ENCODE measurements at regions not wholly inside any gene's neighbourhood (a gene's known extent, or its start where the extent isn't known, plus 50 kb on each side); places are given as distances from the start of the nearest gene placed in this dataset.

DNA sequence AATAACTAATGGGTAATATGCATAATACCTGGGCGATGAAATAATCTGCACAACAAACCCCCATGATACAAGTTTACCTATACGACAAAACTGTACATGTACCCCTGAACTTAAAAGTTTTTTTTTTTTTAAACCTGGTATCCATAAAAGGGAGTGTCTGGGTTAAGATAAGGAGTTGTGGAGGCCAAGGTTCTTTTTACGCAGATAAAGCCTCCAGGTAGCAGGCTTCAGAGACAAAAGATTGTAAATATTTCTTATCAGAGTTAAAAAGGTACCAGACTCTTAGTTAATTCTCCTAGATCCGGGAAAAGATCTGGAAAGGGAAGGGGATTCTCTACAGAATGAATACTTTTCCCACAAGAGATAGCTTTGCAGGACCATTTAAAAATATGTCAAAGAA lies 259.4 kb upstream of the SSTR1 start:
- DNase-seq (ENCODE audit: insufficient read length) (no peak), FAIRE-seq (no peak)
- TF ChIP-seq POLR2AphosphoS5 (IDR thresholded peaks at IDR 0.05; ENCODE audit: low read depth, low read length): no peak

- DNase-seq (ENCODE audit: insufficient read length): no peak
- no peak for FAIRE-seq
- TF ChIP-seq POLR2AphosphoS5 (IDR thresholded peaks at IDR 0.05; ENCODE audit: low read depth, low read length) (no peak), TAF1 (IDR thresholded peaks at IDR 0.05; ENCODE audit: borderline replicate concordance, low read depth, low read length) (no peak)
Observed at GRCh38 chr14:37968664-37969240, 239.0 kb upstream of the SSTR1 start.

DNA sequence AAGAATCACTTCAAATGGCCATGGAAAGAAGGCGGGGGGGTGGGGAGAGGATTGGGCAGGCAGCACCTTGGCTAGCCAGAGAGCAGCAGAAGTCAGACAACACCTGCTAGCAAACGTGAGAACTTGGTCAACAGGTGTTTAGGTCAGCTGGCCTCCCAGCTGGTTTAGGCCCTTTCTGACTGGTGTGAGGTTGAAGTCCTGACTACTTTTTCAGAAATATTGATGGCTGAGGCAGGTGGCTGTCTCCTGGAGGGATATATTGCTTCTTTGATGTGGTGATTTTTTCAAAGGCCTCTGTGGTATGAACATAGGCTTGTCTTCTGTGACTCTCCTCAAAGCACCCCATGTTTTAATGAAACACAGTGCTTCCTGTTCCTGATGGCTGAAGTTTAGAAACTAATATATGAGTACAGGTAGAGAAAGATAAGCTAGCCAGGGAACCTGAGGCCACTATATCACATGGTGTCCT lies 238.2 kb upstream of the SSTR1 start:
- DNase-seq (ENCODE audit: insufficient read length) (no peak), FAIRE-seq (no peak)
- TF ChIP-seq TAF1 (IDR thresholded peaks at IDR 0.05; ENCODE audit: borderline replicate concordance, low read depth, low read length) (no peak), POLR2A (IDR thresholded peaks at IDR 0.05; ENCODE audit: low read depth, low read length) (no peak), POLR2AphosphoS5 (IDR thresholded peaks at IDR 0.05; ENCODE audit: low read depth, low read length) (no peak)

- TF ChIP-seq TAF1 (IDR thresholded peaks at IDR 0.05; ENCODE audit: borderline replicate concordance, low read depth, low read length) (no peak), POLR2A (IDR thresholded peaks at IDR 0.05; ENCODE audit: low read depth, low read length) (no peak)
- FAIRE-seq (no peak), DNase-seq (ENCODE audit: insufficient read length) (no peak)
Observed at GRCh38 chr14:37970696-37971095, 237.0 kb upstream of the SSTR1 start.

- FAIRE-seq: no peak
- no peak for DNase-seq (ENCODE audit: insufficient read length)
- TF ChIP-seq TAF1 (IDR thresholded peaks at IDR 0.05; ENCODE audit: borderline replicate concordance, low read depth, low read length) (no peak), POLR2AphosphoS5 (IDR thresholded peaks at IDR 0.05; ENCODE audit: low read depth, low read length) (no peak), POLR2A (IDR thresholded peaks at IDR 0.05; ENCODE audit: low read depth, low read length) (no peak)
Observed at GRCh38 chr14:37972941-37973887, 234.5 kb upstream of the SSTR1 start.

DNA sequence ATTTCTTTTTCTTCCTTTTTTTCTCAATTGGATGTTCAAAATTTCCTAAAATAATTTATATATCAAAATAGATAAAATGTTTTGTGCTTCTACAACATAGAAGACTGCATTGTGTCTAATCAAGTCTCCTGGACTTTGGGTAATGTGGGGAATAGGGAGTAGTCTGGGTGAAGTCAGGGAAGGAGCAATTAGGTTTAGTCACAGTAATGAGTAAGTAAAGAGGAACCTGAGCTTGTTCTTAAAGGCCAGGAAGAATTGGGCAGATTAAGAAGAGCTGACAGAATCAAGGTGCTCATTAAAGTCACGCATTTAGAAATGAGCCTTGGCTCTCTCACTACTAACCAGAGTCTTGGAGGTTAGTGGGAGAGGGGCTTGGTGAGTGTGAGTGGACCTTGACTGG lies 233.3 kb upstream of the SSTR1 start:
- FAIRE-seq (no peak), DNase-seq (ENCODE audit: insufficient read length) (no peak)
- TF ChIP-seq POLR2AphosphoS5 (IDR thresholded peaks at IDR 0.05; ENCODE audit: low read depth, low read length) (no peak), POLR2A (IDR thresholded peaks at IDR 0.05; ENCODE audit: low read depth, low read length) (no peak), TAF1 (IDR thresholded peaks at IDR 0.05; ENCODE audit: borderline replicate concordance, low read depth, low read length) (no peak)

- DNase-seq (ENCODE audit: insufficient read length): no peak
- no peak for TF ChIP-seq TAF1 (IDR thresholded peaks at IDR 0.05; ENCODE audit: borderline replicate concordance, low read depth, low read length)
- TF ChIP-seq POLR2AphosphoS5 (IDR thresholded peaks at IDR 0.05; ENCODE audit: low read depth, low read length): no peak
- TF ChIP-seq POLR2A (IDR thresholded peaks at IDR 0.05; ENCODE audit: low read depth, low read length): no peak
- FAIRE-seq: no peak
Observed at GRCh38 chr14:37977481-37977880, 230.2 kb upstream of the SSTR1 start.

DNA sequence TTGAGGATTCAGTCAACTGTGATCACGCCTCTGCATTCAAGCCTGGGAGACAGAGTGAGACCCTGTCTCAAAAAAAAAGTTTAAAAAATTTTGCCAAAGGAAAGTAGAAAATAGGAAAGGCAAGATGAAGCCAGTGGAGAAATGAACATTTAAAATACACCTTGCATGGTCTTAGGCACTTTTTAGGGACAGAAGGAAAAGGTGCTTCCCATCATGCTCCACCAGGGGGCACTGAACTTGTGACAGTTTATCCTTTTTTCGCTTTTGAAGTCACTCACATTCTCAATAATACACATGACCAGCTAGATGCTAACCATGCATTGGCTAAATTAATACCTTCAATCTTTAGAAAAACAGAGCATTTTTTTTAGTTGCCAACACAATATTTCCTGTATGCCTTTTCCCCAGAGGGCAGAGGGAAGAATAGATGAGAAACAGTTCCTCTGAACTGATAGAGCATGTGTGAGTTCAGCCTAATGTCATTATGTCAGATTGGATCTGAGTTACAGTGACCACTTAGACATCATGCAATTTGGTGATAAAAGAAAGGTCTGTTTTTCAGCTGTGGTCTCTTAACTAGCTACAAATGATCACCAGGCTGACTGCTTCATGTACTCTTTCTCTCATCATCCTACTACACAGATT lies 221.8 kb upstream of the SSTR1 start:
- no peak for TF ChIP-seq TAF1 (IDR thresholded peaks at IDR 0.05; ENCODE audit: borderline replicate concordance, low read depth, low read length)
- TF ChIP-seq POLR2A (IDR thresholded peaks at IDR 0.05; ENCODE audit: low read depth, low read length): no peak
- TF ChIP-seq POLR2AphosphoS5 (IDR thresholded peaks at IDR 0.05; ENCODE audit: low read depth, low read length): no peak
- FAIRE-seq: no peak
- DNase-seq (ENCODE audit: insufficient read length): no peak

DNA sequence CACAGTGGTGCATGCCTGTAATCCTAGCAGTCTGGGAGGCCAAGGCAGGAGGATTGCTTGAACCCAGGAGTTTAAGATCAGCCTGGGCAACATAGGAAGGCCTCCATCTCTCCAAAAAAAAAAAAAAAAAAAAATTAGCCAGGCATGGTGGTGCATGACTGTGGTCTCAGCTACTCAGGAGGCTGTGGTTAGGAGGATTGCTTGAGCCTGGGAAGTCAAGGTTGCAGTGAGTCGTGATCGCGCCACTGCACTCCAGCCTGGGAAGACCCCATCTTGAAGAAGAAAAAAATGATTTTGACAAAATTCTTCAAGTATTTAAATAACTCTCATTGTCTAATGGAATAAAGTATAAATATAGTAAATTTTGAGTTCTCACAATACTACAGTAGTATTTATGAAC lies 219.2 kb upstream of the SSTR1 start:
- FAIRE-seq (no peak), DNase-seq (ENCODE audit: insufficient read length) (no peak)
- TF ChIP-seq TAF1 (IDR thresholded peaks at IDR 0.05; ENCODE audit: borderline replicate concordance, low read depth, low read length) (no peak), POLR2A (IDR thresholded peaks at IDR 0.05; ENCODE audit: low read depth, low read length) (no peak), POLR2AphosphoS5 (IDR thresholded peaks at IDR 0.05; ENCODE audit: low read depth, low read length) (no peak)

DNA sequence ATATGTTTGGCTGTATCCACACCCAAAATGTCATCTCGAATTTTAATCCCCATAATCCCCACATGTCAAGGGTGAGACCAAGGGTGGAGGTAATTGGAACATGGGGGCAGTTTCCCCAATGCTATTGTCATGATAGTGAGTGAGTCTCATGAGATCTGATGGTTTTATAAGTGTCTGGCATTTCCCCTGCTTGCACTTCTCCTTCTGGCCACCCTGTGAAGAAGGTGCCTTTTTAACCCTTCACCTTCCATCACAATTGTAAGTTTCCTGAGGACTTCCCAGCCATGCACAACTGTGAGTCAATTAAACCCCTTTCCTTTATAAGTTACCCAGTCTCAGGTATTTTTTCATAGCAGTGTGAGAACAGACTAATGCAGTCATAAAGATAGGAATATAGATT lies 216.7 kb upstream of the SSTR1 start:
- FAIRE-seq (no peak), DNase-seq (ENCODE audit: insufficient read length) (no peak)
- TF ChIP-seq POLR2AphosphoS5 (IDR thresholded peaks at IDR 0.05; ENCODE audit: low read depth, low read length): no peak
- TF ChIP-seq POLR2A (IDR thresholded peaks at IDR 0.05; ENCODE audit: low read depth, low read length): no peak
- no peak for TF ChIP-seq TAF1 (IDR thresholded peaks at IDR 0.05; ENCODE audit: borderline replicate concordance, low read depth, low read length)

- no peak for DNase-seq (ENCODE audit: insufficient read length)
- FAIRE-seq: no peak
- TF ChIP-seq TAF1 (IDR thresholded peaks at IDR 0.05; ENCODE audit: borderline replicate concordance, low read depth, low read length): no peak
- no peak for TF ChIP-seq POLR2AphosphoS5 (IDR thresholded peaks at IDR 0.05; ENCODE audit: low read depth, low read length)
- no peak for TF ChIP-seq POLR2A (IDR thresholded peaks at IDR 0.05; ENCODE audit: low read depth, low read length)
Observed at GRCh38 chr14:37992499-37992898, 215.2 kb upstream of the SSTR1 start.
